HCT116 (cell line): ENCODE measurements at regions not wholly inside any gene's neighbourhood (a gene's known extent, or its start where the extent isn't known, plus 50 kb on each side); places are given as distances from the start of the nearest gene placed in this dataset.

Source experiments
- ATAC-seq: fragments of 200-7000 bp; cut with Tn5 transposase; 2 replicates; pipeline ENCODE4 v1.9.1; 2020; ENCODE audit warnings: mild to moderate bottlenecking, moderate library complexity
- BruUV-seq: library from RNA; stranded (reverse); fragments of 400-500 nt; replicated peaks from 2 replicates; lab custom pipeline; 2021; lab: Mats Ljungman, UMichigan
- CTCF ChIA-PET: fragments of 300-600 bp; sonication (Branson Sonifier 250); formaldehyde crosslinking; loops from one replicate; lab custom pipeline; 2021; ENCODE audit warnings: antibody characterized with exemption; lab: Charles Lee
- POLR2A ChIA-PET: fragments of 300-600, 350-600 bp; sonication (Branson Sonifier 250); formaldehyde crosslinking; loops from one replicate; lab custom pipeline; 2021; ENCODE audit warnings: antibody characterized with exemption; lab: Charles Lee
- RAD21 ChIA-PET, 2 experiments: fragments of 300-600 bp; sonication (Branson Sonifier 250); formaldehyde crosslinking; loops; one replicate each; lab custom pipeline; 2023; ENCODE audit warnings: low total read pairs in 2 of 2; ENCODE audit not compliant: uncharacterized antibody in 2 of 2, unreplicated experiment in 2 of 2, low non-redundant PET in 1 of 2; lab: Charles Lee
- DNase-seq: peaks from one replicate; pipeline ENCODE4 v3.0.0-alpha.2; 2010; ENCODE audit warnings: low read depth, low spot score
- H2AFZ ChIP-seq: fragments of 200-600 bp; shearing (Covaris generic), sonication (generic); 2 replicates; pipeline ENCODE4 v1.6.1; 2017; ENCODE audit warnings: low read depth, mixed run types, mixed read lengths, antibody characterized with exemption, low read length; ENCODE audit not compliant: poor library complexity, severe bottlenecking
- H3K27ac ChIP-seq: 2 replicates; pipeline ENCODE4 v1.5.1; 2012; ENCODE audit warnings: low read depth, low read length
- H3K27me3 ChIP-seq: fragments of 200-600 bp; sonication (generic); 2 replicates; pipeline ENCODE4 v1.6.1; 2016; ENCODE audit warnings: mixed run types, low read length, mixed read lengths; ENCODE audit not compliant: insufficient read depth
- H3K36me3 ChIP-seq, 2 experiments: fragments of 200-500 bp in 1 of 2; fragments of 200-600 bp in 1 of 2; sonication (Bioruptor generic) in 1 of 2; sonication (generic) in 1 of 2; 2 replicates each; pipeline versions ENCODE4 v1.5.1 to v1.6.1; 2014 to 2016; ENCODE audit warnings: low read length in 2 of 2, inconsistent platforms in 1 of 2, mixed read lengths in 1 of 2, mixed run types in 1 of 2; ENCODE audit not compliant: insufficient read depth in 2 of 2, control insufficient read depth in 1 of 2
- H3K4me1 ChIP-seq, 2 experiments: fragments of 200-600 bp in 1 of 2; sonication (generic) in 1 of 2; 2 replicates each; pipeline versions ENCODE4 v1.5.1 to v1.6.1; 2012 to 2017; ENCODE audit warnings: low read length in 2 of 2, inconsistent platforms in 1 of 2, mild to moderate bottlenecking in 1 of 2, mixed read lengths in 1 of 2, mixed run types in 1 of 2, moderate library complexity in 1 of 2; ENCODE audit not compliant: insufficient read depth in 2 of 2, control insufficient read depth in 1 of 2
- H3K4me2 ChIP-seq: fragments of 200-600 bp; sonication (generic); 2 replicates; pipeline ENCODE4 v1.6.1; 2017; ENCODE audit warnings: mixed run types, low read length, mixed read lengths
- H3K4me3 ChIP-seq, 2 experiments: fragments of 200-600 bp in 1 of 2; sonication (generic) in 1 of 2; replicated peaks in 1 of 2; 2 replicates each; pipeline ENCODE4 v1.5.1; 2011 to 2016; ENCODE audit warnings: low read length in 2 of 2, control low read depth in 1 of 2, low read depth in 1 of 2, mild to moderate bottlenecking in 1 of 2, mixed read lengths in 1 of 2, mixed run types in 1 of 2
- H3K79me2 ChIP-seq: fragments of 200-600 bp; sonication (generic); 2 replicates; pipeline ENCODE4 v1.6.1; 2017; ENCODE audit warnings: mild to moderate bottlenecking, mixed run types, low read length, moderate library complexity, mixed read lengths; ENCODE audit not compliant: insufficient read depth
- H3K9ac ChIP-seq: fragments of 200-600 bp; sonication (generic); 2 replicates; pipeline ENCODE4 v1.6.1; 2016; ENCODE audit warnings: low read length, mixed read lengths
- H3K9me2 ChIP-seq: fragments of 200-600 bp; sonication (generic), shearing (Covaris generic); 2 replicates; pipeline ENCODE4 v1.6.1; 2017; ENCODE audit warnings: mixed run types, mild to moderate bottlenecking, moderate library complexity; ENCODE audit not compliant: insufficient read depth
- H3K9me3 ChIP-seq, 2 experiments: fragments of 200-500 bp in 1 of 2; fragments of 200-600 bp in 1 of 2; sonication (Bioruptor generic) in 1 of 2; sonication (generic) in 1 of 2; 2 replicates each; pipeline ENCODE4 v1.6.1; 2014 to 2017; ENCODE audit warnings: low read length in 2 of 2, mixed read lengths in 2 of 2, inconsistent platforms in 1 of 2, low read depth in 1 of 2, mild to moderate bottlenecking in 1 of 2, mixed run types in 1 of 2, moderate library complexity in 1 of 2; ENCODE audit not compliant: control insufficient read depth in 1 of 2, insufficient read depth in 1 of 2
- H4K20me1 ChIP-seq: fragments of 200-600 bp; sonication (generic), shearing (Covaris generic); 2 replicates; pipeline ENCODE4 v1.6.1; 2017; ENCODE audit warnings: mixed run types, mild to moderate bottlenecking, moderate library complexity; ENCODE audit not compliant: insufficient read depth
- EGR1 ChIP-seq: IDR thresholded peaks from 2 replicates; pipeline ENCODE4 v1.6.1; 2012; ENCODE audit warnings: low read depth
- EZH2 ChIP-seq: fragments of 200-600 bp; sonication (generic); IDR thresholded peaks from 2 replicates; pipeline ENCODE4 v1.6.1; 2017; ENCODE audit warnings: antibody characterized with exemption, mixed run types
- JUND ChIP-seq: IDR thresholded peaks from 2 replicates; pipeline ENCODE4 v1.6.1; 2012
- REST ChIP-seq: IDR thresholded peaks from 2 replicates; pipeline ENCODE4 v1.6.1; 2012; ENCODE audit warnings: low read depth
- SP1 ChIP-seq: IDR thresholded peaks from 2 replicates; pipeline ENCODE4 v1.6.1; 2012; ENCODE audit warnings: low read depth
- SRF ChIP-seq: IDR thresholded peaks from 2 replicates; pipeline ENCODE4 v1.6.1; 2012; ENCODE audit warnings: low read depth
- TCF7L2 ChIP-seq: IDR thresholded peaks from 2 replicates; pipeline ENCODE4 v1.7.0; 2011; ENCODE audit warnings: borderline replicate concordance, inconsistent platforms; ENCODE audit not compliant: insufficient read depth, insufficient read length; ENCODE audit errors: extremely low read depth
- ZNF274 ChIP-seq: fragments of 200-500 bp; sonication (Bioruptor generic); IDR thresholded peaks from 2 replicates; pipeline ENCODE4 v1.6.1; 2014; ENCODE audit warnings: mild to moderate bottlenecking, low read depth, low read length, inconsistent platforms
- intact Hi-C: fragments of 100-400 bp; cut with micrococcal nuclease; formaldehyde crosslinking; loops from 2 replicates; pipeline ENCODE4 v1.10.0; 2022

- no TSS peak for BruUV-seq
- Histone ChIP-seq H3K27me3 (no peaks in the 10 kb centered on the region), H2AFZ (no peak overlapping the region), H3K9ac (no peak overlapping the region), H3K9me2 (no peaks in the 10 kb centered on the region), H3K36me3 (no peaks in the 10 kb centered on the region), H3K4me3 (no peak overlapping the region), H4K20me1 (no peaks in the 10 kb centered on the region), H3K4me1 (no peaks in the 10 kb centered on the region), H3K27ac (no peak overlapping the region), H3K4me2 (no peak overlapping the region), H3K9me3 (no peaks in the 10 kb centered on the region), H3K79me2 (no peaks in the 10 kb centered on the region)
- DNase-seq = no peak
- ChIA-PET RAD21 (no interaction called here), CTCF (no interaction called here), POLR2A (no interaction called here)
- TF ChIP-seq SP1 (no peak), JUND (no peak), ZNF274 (no peak), SRF (no peak), EZH2 (no peak), REST (no peak), EGR1 (no peak)
- intact Hi-C loops = no loop called here
- no peak for ATAC-seq
Observed at GRCh38 chr10:47145290-47145934, 154.6 kb upstream of the GDF10 start.

GRCh38 chr10:47146572-47146971 lies 153.4 kb upstream of the GDF10 start:
- no TSS peak for BruUV-seq
- H3K27ac ChIP-seq = no peak overlapping the region

More at GRCh38 chr10:47146572-47146971, 153.4 kb upstream of the GDF10 start:
- H3K4me2 ChIP-seq = no peak overlapping the region
- DNase-seq (no peak), ATAC-seq (no peak)
- no peak for TF ChIP-seq TCF7L2
- H3K9ac ChIP-seq = no peak overlapping the region
- POLR2A ChIA-PET = no interaction called here
- CTCF ChIA-PET = no interaction called here
- no peaks in the 10 kb centered on the region for H3K9me2 ChIP-seq
- H3K79me2 ChIP-seq = no peaks in the 10 kb centered on the region
- no peaks in the 10 kb centered on the region for H3K27me3 ChIP-seq
- H2AFZ ChIP-seq = no peak overlapping the region
- H3K9me3 ChIP-seq = no peaks in the 10 kb centered on the region
- no peaks in the 10 kb centered on the region for H3K4me1 ChIP-seq
- RAD21 ChIA-PET = no interaction called here
- H3K4me3 ChIP-seq = no peak overlapping the region
- no peaks in the 10 kb centered on the region for H3K36me3 ChIP-seq
- intact Hi-C loops = no loop called here
- no peaks in the 10 kb centered on the region for H4K20me1 ChIP-seq
